GM12878 (cell line): ENCODE measurements at regions not wholly inside any gene's neighbourhood (a gene's known extent, or its start where the extent isn't known, plus 50 kb on each side); places are given as distances from the start of the nearest gene placed in this dataset.

ENCODE experiments used
- ATAC-seq: fragments of 200-7000 bp; cut with Tn5 transposase; 3 replicates; pipeline ENCODE4 v1.9.1; 2020; ENCODE audit warnings: mild to moderate bottlenecking, moderate library complexity
- BruUV-seq: library from RNA; stranded (reverse); fragments of 400-500 nt; replicated peaks from 2 replicates; lab custom pipeline; 2021; lab: Mats Ljungman, UMichigan
- CTCF ChIA-PET: fragments of 300-600 bp; sonication (Branson Sonifier 250); formaldehyde crosslinking; extraction: SDS; loops from one replicate; lab custom pipeline; 2021; ENCODE audit warnings: inconsistent platforms; lab: Yijun Ruan, JAX
- POLR2A ChIA-PET: fragments of 350-600 bp; formaldehyde crosslinking; extraction: SDS; loops from one replicate; lab custom pipeline; 2021; ENCODE audit warnings: inconsistent platforms; lab: Charles Lee
- RAD21 ChIA-PET: fragments of 300-600 bp; sonication (Branson Sonifier 250); formaldehyde crosslinking; loops from one replicate; lab custom pipeline; 2023; ENCODE audit warnings: antibody characterized with exemption; ENCODE audit not compliant: unreplicated experiment; lab: Charles Lee
- SMC1A ChIA-PET: fragments of 300-600 bp; sonication (Branson Sonifier 250); formaldehyde crosslinking; loops from one replicate; lab custom pipeline; 2023; ENCODE audit not compliant: unreplicated experiment, uncharacterized antibody; lab: Charles Lee
- DNase-seq: peaks from one replicate; pipeline ENCODE4 v3.0.0-alpha.2; 2011; ENCODE audit warnings: low read depth, low spot score
- FAIRE-seq: peaks from 3 replicates; lab custom pipeline; 2011; peaks lifted over from hg19 to GRCh38; lab: Jason Lieb, UNC
- H2AFZ ChIP-seq: 2 replicates; pipeline ENCODE4 v1.6.0; 2011; ENCODE audit warnings: low read depth, low read length, control low read depth; ENCODE audit not compliant: control insufficient read depth
- H3K27ac ChIP-seq: 2 replicates; pipeline ENCODE4 v1.5.1; 2011; ENCODE audit warnings: control low read depth; ENCODE audit not compliant: control insufficient read depth, insufficient read depth
- H3K27me3 ChIP-seq, 2 experiments: replicated peaks in 1 of 2; 2 replicates each; pipeline versions ENCODE4 v1.6.0 to v1.6.1; 2011; ENCODE audit warnings: low read length in 1 of 2; ENCODE audit not compliant: control insufficient read depth in 2 of 2, insufficient read depth in 2 of 2
- H3K36me3 ChIP-seq, 2 experiments: 2 replicates each; pipeline ENCODE4 v1.5.1; 2011; ENCODE audit warnings: low read length in 1 of 2; ENCODE audit not compliant: control insufficient read depth in 2 of 2, insufficient read depth in 2 of 2
- H3K4me1 ChIP-seq: 2 replicates; pipeline ENCODE4 v1.6.1; 2011; ENCODE audit warnings: mild to moderate bottlenecking, low read length, moderate library complexity, mixed read lengths; ENCODE audit not compliant: control insufficient read depth, insufficient read depth
- H3K4me2 ChIP-seq: 2 replicates; pipeline ENCODE4 v1.6.0; 2011; ENCODE audit warnings: control low read depth; ENCODE audit not compliant: control insufficient read depth, insufficient read depth
- H3K4me3 ChIP-seq: fragments of 200-600 bp; sonication (generic); 2 replicates; pipeline ENCODE4 v1.5.1; 2016
- H3K79me2 ChIP-seq: 2 replicates; pipeline ENCODE4 v1.6.0; 2011; ENCODE audit warnings: low read length; ENCODE audit not compliant: control insufficient read depth, insufficient read depth
- H3K9ac ChIP-seq: 2 replicates; pipeline ENCODE4 v1.8.0; 2011; ENCODE audit warnings: low read length, control low read depth, mixed read lengths; ENCODE audit not compliant: control insufficient read depth, insufficient read depth
- H3K9me3 ChIP-seq: replicated peaks from 3 replicates; pipeline ENCODE4 v1.5.1; 2011; ENCODE audit warnings: mild to moderate bottlenecking, low read length; ENCODE audit not compliant: control insufficient read depth, insufficient read depth
- H4K20me1 ChIP-seq: 2 replicates; pipeline ENCODE4 v1.6.0; 2011; ENCODE audit not compliant: control insufficient read depth, insufficient read depth
- BHLHE40 ChIP-seq, 2 experiments: fragments of 450-650 bp in 1 of 2; IDR thresholded peaks; 2 replicates each; pipeline ENCODE4 v1.6.1; 2011 to 2017; ENCODE audit warnings: low read depth in 2 of 2, borderline replicate concordance in 1 of 2, improper control_type of control experiment in 1 of 2, low read length in 1 of 2, mild to moderate bottlenecking in 1 of 2
- DPF2 ChIP-seq: fragments of 450-650 bp; IDR thresholded peaks from 2 replicates; pipeline ENCODE4 v1.6.1; 2017; ENCODE audit warnings: mild to moderate bottlenecking
- MLLT1 ChIP-seq: fragments of 450-650 bp; IDR thresholded peaks from 2 replicates; pipeline ENCODE4 v1.6.1; 2016; ENCODE audit warnings: mild to moderate bottlenecking
- MYC ChIP-seq: IDR thresholded peaks from 2 replicates; pipeline ENCODE4 v1.6.1; 2011; ENCODE audit warnings: mild to moderate bottlenecking, low read length, moderate library complexity, inconsistent platforms; ENCODE audit not compliant: insufficient read depth, insufficient replicate concordance, insufficient read length, severe bottlenecking
- RAD51 ChIP-seq: fragments of 450-650 bp; IDR thresholded peaks from 2 replicates; pipeline ENCODE4 v1.6.1; 2016; ENCODE audit warnings: moderate library complexity, mild to moderate bottlenecking, inconsistent platforms
- TARDBP ChIP-seq: IDR thresholded peaks from 2 replicates; pipeline ENCODE4 v1.6.1; 2016; ENCODE audit warnings: borderline replicate concordance
- USF1 ChIP-seq: IDR thresholded peaks from 2 replicates; pipeline ENCODE4 v1.6.1; 2011; ENCODE audit warnings: borderline replicate concordance, low read depth, mild to moderate bottlenecking, moderate library complexity, mixed read lengths, low read length; ENCODE audit not compliant: insufficient read depth; ENCODE audit errors: extremely low read length
- ZNF592 ChIP-seq: fragments of 450-650 bp; IDR thresholded peaks from 2 replicates; pipeline ENCODE4 v1.6.1; 2017; ENCODE audit warnings: mild to moderate bottlenecking, moderate library complexity
- WGBS: methylation state at CpG from one replicate; pipeline ENCODE4 v1.1.6; 2016; ENCODE audit warnings: low lambda C conversion rate; ENCODE audit not compliant: insufficient replicate concordance, insufficient coverage; ENCODE audit errors: missing lambda C conversion rate; 5-methylcytosine and 5-hydroxymethylcytosine counted together
- in situ Hi-C: fragments of 300-500 bp; cut with MboI; formaldehyde crosslinking; loops from 9 replicates; pipeline ENCODE4 v1.14.3; 2018; ENCODE audit warnings: mixed read lengths
- intact Hi-C: fragments of 100-400 bp; cut with micrococcal nuclease; formaldehyde crosslinking; loops from one replicate; pipeline ENCODE4 v1.14.2; 2022; ENCODE audit not compliant: unreplicated experiment

GRCh38 chr6:130561159-130561558, 195.3 kb downstream of the TMEM200A start (continued):
- peak in 1 of 2 experiments; percentile 66; a peak in 1 of 4 replicates for TF ChIP-seq BHLHE40 (IDR thresholded peaks at IDR 0.05; ENCODE audit: borderline replicate concordance in 1 of 2, low read depth in 2 of 2, low read length in 1 of 2)

- Histone ChIP-seq H4K20me1 (no peaks in the 10 kb centered on the region), H3K9me3 (no peaks in the 10 kb centered on the region; the same call in 1 of the 3 replicates), H3K36me3 (no peaks in the 10 kb centered on the region), H3K4me2 (no peak overlapping the region), H3K4me3 (no peak overlapping the region), H3K4me1 (no peaks in the 10 kb centered on the region), H3K9ac (no peak overlapping the region)
- in situ Hi-C loops: no loop called here
- ChIA-PET CTCF (no interaction called here), RAD21 (no interaction called here), SMC1A (interaction anchor here (3.1 kb wide), 1 partner anchor 10 kb away, joined by 21 read pairs; no protein-coding TSS in a partner anchor)
- no peak for FAIRE-seq
- no TSS peak for BruUV-seq
- no peak for ATAC-seq
- TF ChIP-seq MLLT1: no peak
- TF ChIP-seq, all 136 proteins: peak for 0
- POLR2A ChIA-PET: interaction anchor here (1.0 kb wide), 1 partner anchor 10 kb away, joined by 3 read pairs; no protein-coding TSS in a partner anchor
- intact Hi-C loops: no loop called here
- Histone ChIP-seq H2AFZ (no peak overlapping the region), H3K79me2 (no peaks in the 10 kb centered on the region), H3K27me3 (no peaks in the 10 kb centered on the region), H3K27ac (no peak overlapping the region)
- no peak for DNase-seq
- 14% methylated on average over 2 of the region's 2 CpGs for WGBS
Measured at GRCh38 chr6:130565696-130566095, 199.9 kb downstream of the TMEM200A start.

- H3K36me3 ChIP-seq: no peaks in the 10 kb centered on the region
- no peaks in the 10 kb centered on the region for H3K79me2 ChIP-seq
- ChIA-PET CTCF (no interaction called here), POLR2A (no interaction called here), RAD21 (no interaction called here), SMC1A (interaction anchor here (0.8 to 2.9 kb wide), 2 partner anchors 11 to 102 kb away, joined by 3 to 12 read pairs; no protein-coding TSS in a partner anchor)
- H3K9me3 ChIP-seq: no peaks in the 10 kb centered on the region; the same call in 2 of the 3 replicates
- no peaks in the 10 kb centered on the region for H4K20me1 ChIP-seq
- DNase-seq (no peak), ATAC-seq (no peak), FAIRE-seq (no peak)
- intact Hi-C loops: no loop called here
- no peak overlapping the region for H3K9ac ChIP-seq
- BruUV-seq: no TSS peak
- in situ Hi-C loops: no loop called here
- H3K4me1 ChIP-seq: peaks cover 4% of the 10 kb centered on the region
- no peak overlapping the region for H3K27ac ChIP-seq
- no peaks in the 10 kb centered on the region for H3K27me3 ChIP-seq
- WGBS: 58% methylated on average over 2 of the region's 2 CpGs
- H3K4me2 ChIP-seq: no peak overlapping the region
- no peak overlapping the region for H3K4me3 ChIP-seq
- H2AFZ ChIP-seq: no peak overlapping the region
- no peak for TF ChIP-seq MYC
- no peak for TF ChIP-seq RAD51
- no peak for TF ChIP-seq DPF2
- TF ChIP-seq ZNF592: no peak
- TF ChIP-seq TARDBP: no peak
- no peak for TF ChIP-seq USF1
Measured at GRCh38 chr6:130574146-130574545, 208.3 kb downstream of the TMEM200A start.
